ENCODE measurements at regions not wholly inside any gene's neighbourhood (a gene's known extent, or its start where the extent isn't known, plus 50 kb on each side); places are given as distances from the start of the nearest gene placed in this dataset.

DNA sequence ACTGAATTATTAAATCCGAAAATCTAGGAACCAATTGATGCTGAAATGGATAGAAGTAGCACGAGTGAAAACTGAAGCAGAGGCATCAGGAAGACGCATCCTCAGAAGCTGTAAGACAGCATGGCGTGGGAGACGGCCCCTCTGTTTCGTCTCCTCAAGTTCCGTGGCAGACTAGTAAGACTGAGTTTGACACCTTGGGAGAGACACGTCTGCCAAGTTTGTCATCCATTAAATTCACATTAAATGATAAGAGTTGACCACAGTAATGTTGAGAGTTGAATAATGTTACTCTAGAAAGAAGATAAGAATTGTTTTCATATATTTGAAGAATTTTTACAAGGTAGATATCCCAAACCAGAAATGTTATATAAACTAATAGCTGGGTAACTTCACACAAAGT lies 736.1 kb upstream of the FRG1 start:
- no peaks in the 10 kb centered on the region for H4K20me1 ChIP-seq (ENCODE audit: insufficient read depth, low read length)
- no peaks in the 10 kb centered on the region for H3F3A ChIP-seq (ENCODE audit: insufficient read depth, low read length)
- H3K9me3 ChIP-seq (replicated peaks; ENCODE audit: insufficient read depth, low read length) = no peaks in the 10 kb centered on the region
- no peak overlapping the region for H3K4me2 ChIP-seq (ENCODE audit: low read depth, low read length)
- TF ChIP-seq EZH2phosphoT487 (IDR thresholded peaks at IDR 0.05; ENCODE audit: low read length) (no peak), EZH2 (optimal IDR thresholded peaks at IDR 0.05; ENCODE audit: low read depth, low read length) (no peak)
- TF ChIP-seq, protein P1, sequence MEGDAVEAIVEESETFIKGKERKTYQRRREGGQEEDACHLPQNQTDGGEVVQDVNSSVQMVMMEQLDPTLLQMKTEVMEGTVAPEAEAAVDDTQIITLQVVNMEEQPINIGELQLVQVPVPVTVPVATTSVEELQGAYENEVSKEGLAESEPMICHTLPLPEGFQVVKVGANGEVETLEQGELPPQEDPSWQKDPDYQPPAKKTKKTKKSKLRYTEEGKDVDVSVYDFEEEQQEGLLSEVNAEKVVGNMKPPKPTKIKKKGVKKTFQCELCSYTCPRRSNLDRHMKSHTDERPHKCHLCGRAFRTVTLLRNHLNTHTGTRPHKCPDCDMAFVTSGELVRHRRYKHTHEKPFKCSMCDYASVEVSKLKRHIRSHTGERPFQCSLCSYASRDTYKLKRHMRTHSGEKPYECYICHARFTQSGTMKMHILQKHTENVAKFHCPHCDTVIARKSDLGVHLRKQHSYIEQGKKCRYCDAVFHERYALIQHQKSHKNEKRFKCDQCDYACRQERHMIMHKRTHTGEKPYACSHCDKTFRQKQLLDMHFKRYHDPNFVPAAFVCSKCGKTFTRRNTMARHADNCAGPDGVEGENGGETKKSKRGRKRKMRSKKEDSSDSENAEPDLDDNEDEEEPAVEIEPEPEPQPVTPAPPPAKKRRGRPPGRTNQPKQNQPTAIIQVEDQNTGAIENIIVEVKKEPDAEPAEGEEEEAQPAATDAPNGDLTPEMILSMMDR (IDR thresholded peaks at IDR 0.05; ENCODE audit: low read length) = no peak
- no peaks in the 10 kb centered on the region for H3K79me2 ChIP-seq (ENCODE audit: low read length)
- H2AFZ ChIP-seq (ENCODE audit: low read length) = no peak overlapping the region
- H3K9me2 ChIP-seq (replicated peaks; ENCODE audit: insufficient read depth, low read length) = no peaks in the 10 kb centered on the region
- no peak overlapping the region for H3K27ac ChIP-seq (ENCODE audit: low read length)
- no peak overlapping the region for H3K9ac ChIP-seq (ENCODE audit: low read length)
- H3K4me3 ChIP-seq (ENCODE audit: low read length) = no peak overlapping the region
- H3K4me1 ChIP-seq (ENCODE audit: low read length) = no peaks in the 10 kb centered on the region
- H3K27me3 ChIP-seq (replicated peaks; ENCODE audit: insufficient read depth, low read length) = no peaks in the 10 kb centered on the region
- H3K36me3 ChIP-seq (replicated peaks; ENCODE audit: insufficient read depth, low read length) = no peaks in the 10 kb centered on the region
- no peak for DNase-seq

DNA sequence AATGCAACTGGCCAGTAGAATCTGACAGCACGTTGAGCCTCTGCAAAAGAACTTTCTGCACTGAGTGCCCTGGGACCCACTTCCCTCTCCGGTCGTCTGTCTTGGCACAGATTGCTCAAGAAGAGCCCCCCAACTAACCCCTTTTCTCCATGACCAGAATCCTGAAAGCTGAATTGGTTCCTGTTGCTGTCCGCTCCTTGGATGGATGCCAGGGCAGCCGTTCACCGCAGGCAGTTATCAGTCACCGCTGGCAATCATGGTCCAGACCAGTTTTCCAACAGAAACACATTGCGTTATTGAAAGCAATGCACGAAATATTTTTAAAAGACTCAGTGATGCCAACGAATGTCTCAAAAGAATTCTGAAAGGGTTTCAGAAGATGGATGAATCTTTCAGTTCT lies 733.7 kb upstream of the FRG1 start:
- TF ChIP-seq EZH2phosphoT487 (IDR thresholded peaks at IDR 0.05; ENCODE audit: low read length) = no peak
- TF ChIP-seq EZH2 (optimal IDR thresholded peaks at IDR 0.05; ENCODE audit: low read depth, low read length) = no peak
- TF ChIP-seq, protein P1 (IDR thresholded peaks at IDR 0.05; ENCODE audit: low read length) = no peak
- no peak overlapping the region for H3K4me3 ChIP-seq (ENCODE audit: low read length)

GRCh38 chr4:189207872-189208271 lies 732.8 kb upstream of the FRG1 start:
- H3K27me3 ChIP-seq (replicated peaks; ENCODE audit: insufficient read depth, low read length) = no peaks in the 10 kb centered on the region
- no peak overlapping the region for H2AFZ ChIP-seq (ENCODE audit: low read length)
- no peaks in the 10 kb centered on the region for H4K20me1 ChIP-seq (ENCODE audit: insufficient read depth, low read length)
- no peak overlapping the region for H3K4me2 ChIP-seq (ENCODE audit: low read depth, low read length)
- no peak for TF ChIP-seq EZH2phosphoT487 (IDR thresholded peaks at IDR 0.05; ENCODE audit: low read length)
- TF ChIP-seq, protein P1 (IDR thresholded peaks at IDR 0.05; ENCODE audit: low read length) = no peak
- no peak for TF ChIP-seq EZH2 (optimal IDR thresholded peaks at IDR 0.05; ENCODE audit: low read depth, low read length)
- H3K4me3 ChIP-seq (ENCODE audit: low read length) = no peak overlapping the region
- no peak overlapping the region for H3K27ac ChIP-seq (ENCODE audit: low read length)
- H3K36me3 ChIP-seq (replicated peaks; ENCODE audit: insufficient read depth, low read length) = no peaks in the 10 kb centered on the region
- H3K9me2 ChIP-seq (replicated peaks; ENCODE audit: insufficient read depth, low read length) = no peaks in the 10 kb centered on the region
- H3K79me2 ChIP-seq (ENCODE audit: low read length) = no peaks in the 10 kb centered on the region
- no peaks in the 10 kb centered on the region for H3K9me3 ChIP-seq (replicated peaks; ENCODE audit: insufficient read depth, low read length)
- no peak overlapping the region for H3K9ac ChIP-seq (ENCODE audit: low read length)
- no peak for DNase-seq
- H3F3A ChIP-seq (ENCODE audit: insufficient read depth, low read length) = no peaks in the 10 kb centered on the region
- H3K4me1 ChIP-seq (ENCODE audit: low read length) = no peaks in the 10 kb centered on the region

More for the DNA sequence above, 733.7 kb upstream of the FRG1 start:
- Histone ChIP-seq H3K9me3 (replicated peaks; ENCODE audit: insufficient read depth, low read length) (no peaks in the 10 kb centered on the region), H2AFZ (ENCODE audit: low read length) (no peak overlapping the region), H3K27me3 (replicated peaks; ENCODE audit: insufficient read depth, low read length) (no peaks in the 10 kb centered on the region), H3F3A (ENCODE audit: insufficient read depth, low read length) (no peaks in the 10 kb centered on the region), H3K36me3 (replicated peaks; ENCODE audit: insufficient read depth, low read length) (no peaks in the 10 kb centered on the region), H3K27ac (ENCODE audit: low read length) (no peak overlapping the region), H3K4me1 (ENCODE audit: low read length) (no peaks in the 10 kb centered on the region), H3K4me2 (ENCODE audit: low read depth, low read length) (no peak overlapping the region), H3K9me2 (replicated peaks; ENCODE audit: insufficient read depth, low read length) (no peaks in the 10 kb centered on the region), H3K9ac (ENCODE audit: low read length) (no peak overlapping the region), H3K79me2 (ENCODE audit: low read length) (no peaks in the 10 kb centered on the region), H4K20me1 (ENCODE audit: insufficient read depth, low read length) (no peaks in the 10 kb centered on the region)
- no peak for DNase-seq
